GM12878 (cell line): ENCODE measurements at regions not wholly inside any gene's neighbourhood (a gene's known extent, or its start where the extent isn't known, plus 50 kb on each side); places are given as distances from the start of the nearest gene placed in this dataset.

ENCODE experiments used
- IKZF1 ChIP-seq: fragments of 450-650 bp; conservative IDR thresholded peaks from 2 replicates; pipeline ENCODE4 v1.6.1; 2017; ENCODE audit warnings: antibody characterized with exemption, mild to moderate bottlenecking
- LARP7 ChIP-seq: fragments of 450-650 bp; IDR thresholded peaks from 2 replicates; pipeline ENCODE4 v1.6.1; 2017; ENCODE audit warnings: mild to moderate bottlenecking
- MYC ChIP-seq: IDR thresholded peaks from 2 replicates; pipeline ENCODE4 v1.6.1; 2011; ENCODE audit warnings: mild to moderate bottlenecking, low read length, moderate library complexity, inconsistent platforms; ENCODE audit not compliant: insufficient read depth, insufficient replicate concordance, insufficient read length, severe bottlenecking
- POLR2AphosphoS2 ChIP-seq: IDR thresholded peaks from 2 replicates; pipeline ENCODE4 v1.6.1; 2011; ENCODE audit warnings: low read depth, mild to moderate bottlenecking, low read length, improper control_type of control experiment, moderate library complexity
- POU2F2 ChIP-seq: IDR thresholded peaks from 3 replicates; pipeline ENCODE4 v1.6.1; 2011; ENCODE audit warnings: low read depth, mild to moderate bottlenecking, low read length, borderline replicate concordance
- RFX5 ChIP-seq: IDR thresholded peaks from 2 replicates; pipeline ENCODE4 v1.6.1; 2011; ENCODE audit warnings: low read depth, low read length, improper control_type of control experiment
- SPI1 ChIP-seq: IDR thresholded peaks from 2 replicates; pipeline ENCODE4 v1.6.1; 2011; ENCODE audit warnings: low read depth, mild to moderate bottlenecking, low read length, moderate library complexity, borderline replicate concordance; ENCODE audit not compliant: insufficient read depth
- ZNF274 ChIP-seq: IDR thresholded peaks from one replicate; pipeline ENCODE4 v1.8.0; 2011; ENCODE audit not compliant: insufficient read length, insufficient read depth
- TF ChIP-seq, protein P1 (sequence below): fragments of 450-650 bp; IDR thresholded peaks from 2 replicates; pipeline ENCODE4 v1.6.1; 2017; ENCODE audit warnings: mild to moderate bottlenecking, moderate library complexity
- TF ChIP-seq, protein P2 (sequence below): IDR thresholded peaks from 2 replicates; pipeline ENCODE4 v1.6.1; 2011; ENCODE audit warnings: borderline replicate concordance, low read depth, mild to moderate bottlenecking, moderate library complexity, low read length; ENCODE audit not compliant: insufficient read depth, poor library complexity, severe bottlenecking
- TF ChIP-seq, protein P3 (sequence below): fragments of 450-650 bp; IDR thresholded peaks from 2 replicates; pipeline ENCODE4 v1.6.1; 2016; ENCODE audit warnings: mild to moderate bottlenecking, moderate library complexity, borderline replicate concordance
- TF ChIP-seq, protein P4 (sequence below): fragments of 450-650 bp; IDR thresholded peaks from 2 replicates; pipeline ENCODE4 v1.6.1; 2017; ENCODE audit warnings: antibody characterized with exemption, mild to moderate bottlenecking, moderate library complexity

DNA sequence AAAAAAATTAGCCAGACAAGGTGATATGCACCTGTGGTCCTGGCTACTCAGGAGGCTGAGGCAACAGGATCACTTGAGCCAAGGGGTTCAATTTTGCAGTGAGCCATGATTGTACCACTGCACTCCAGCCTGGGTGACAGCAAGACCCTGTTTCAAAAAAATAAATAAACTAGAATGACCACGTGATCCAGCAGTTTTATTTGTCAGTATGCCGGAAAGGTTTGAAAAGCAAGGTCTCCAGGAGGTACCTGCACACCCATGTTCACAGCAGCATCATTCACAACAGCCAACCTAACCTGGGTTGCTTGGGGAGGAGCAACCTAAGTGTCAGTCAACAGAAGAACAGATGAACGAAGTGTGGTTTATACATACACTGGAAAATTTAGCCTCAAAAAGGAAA, 78.7 kb upstream of the SEPTIN5 start (continued):
- TF ChIP-seq, protein P1, sequence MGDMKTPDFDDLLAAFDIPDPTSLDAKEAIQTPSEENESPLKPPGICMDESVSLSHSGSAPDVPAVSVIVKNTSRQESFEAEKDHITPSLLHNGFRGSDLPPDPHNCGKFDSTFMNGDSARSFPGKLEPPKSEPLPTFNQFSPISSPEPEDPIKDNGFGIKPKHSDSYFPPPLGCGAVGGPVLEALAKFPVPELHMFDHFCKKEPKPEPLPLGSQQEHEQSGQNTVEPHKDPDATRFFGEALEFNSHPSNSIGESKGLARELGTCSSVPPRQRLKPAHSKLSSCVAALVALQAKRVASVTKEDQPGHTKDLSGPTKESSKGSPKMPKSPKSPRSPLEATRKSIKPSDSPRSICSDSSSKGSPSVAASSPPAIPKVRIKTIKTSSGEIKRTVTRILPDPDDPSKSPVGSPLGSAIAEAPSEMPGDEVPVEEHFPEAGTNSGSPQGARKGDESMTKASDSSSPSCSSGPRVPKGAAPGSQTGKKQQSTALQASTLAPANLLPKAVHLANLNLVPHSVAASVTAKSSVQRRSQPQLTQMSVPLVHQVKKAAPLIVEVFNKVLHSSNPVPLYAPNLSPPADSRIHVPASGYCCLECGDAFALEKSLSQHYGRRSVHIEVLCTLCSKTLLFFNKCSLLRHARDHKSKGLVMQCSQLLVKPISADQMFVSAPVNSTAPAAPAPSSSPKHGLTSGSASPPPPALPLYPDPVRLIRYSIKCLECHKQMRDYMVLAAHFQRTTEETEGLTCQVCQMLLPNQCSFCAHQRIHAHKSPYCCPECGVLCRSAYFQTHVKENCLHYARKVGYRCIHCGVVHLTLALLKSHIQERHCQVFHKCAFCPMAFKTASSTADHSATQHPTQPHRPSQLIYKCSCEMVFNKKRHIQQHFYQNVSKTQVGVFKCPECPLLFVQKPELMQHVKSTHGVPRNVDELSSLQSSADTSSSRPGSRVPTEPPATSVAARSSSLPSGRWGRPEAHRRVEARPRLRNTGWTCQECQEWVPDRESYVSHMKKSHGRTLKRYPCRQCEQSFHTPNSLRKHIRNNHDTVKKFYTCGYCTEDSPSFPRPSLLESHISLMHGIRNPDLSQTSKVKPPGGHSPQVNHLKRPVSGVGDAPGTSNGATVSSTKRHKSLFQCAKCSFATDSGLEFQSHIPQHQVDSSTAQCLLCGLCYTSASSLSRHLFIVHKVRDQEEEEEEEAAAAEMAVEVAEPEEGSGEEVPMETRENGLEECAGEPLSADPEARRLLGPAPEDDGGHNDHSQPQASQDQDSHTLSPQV: no peak
- no peak for TF ChIP-seq POLR2AphosphoS2
- TF ChIP-seq POU2F2: no peak
- TF ChIP-seq, protein P2, sequence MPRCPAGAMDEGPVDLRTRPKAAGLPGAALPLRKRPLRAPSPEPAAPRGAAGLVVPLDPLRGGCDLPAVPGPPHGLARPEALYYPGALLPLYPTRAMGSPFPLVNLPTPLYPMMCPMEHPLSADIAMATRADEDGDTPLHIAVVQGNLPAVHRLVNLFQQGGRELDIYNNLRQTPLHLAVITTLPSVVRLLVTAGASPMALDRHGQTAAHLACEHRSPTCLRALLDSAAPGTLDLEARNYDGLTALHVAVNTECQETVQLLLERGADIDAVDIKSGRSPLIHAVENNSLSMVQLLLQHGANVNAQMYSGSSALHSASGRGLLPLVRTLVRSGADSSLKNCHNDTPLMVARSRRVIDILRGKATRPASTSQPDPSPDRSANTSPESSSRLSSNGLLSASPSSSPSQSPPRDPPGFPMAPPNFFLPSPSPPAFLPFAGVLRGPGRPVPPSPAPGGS: no peak
- TF ChIP-seq RFX5: no peak
- TF ChIP-seq IKZF1: no peak
- TF ChIP-seq, protein P3, sequence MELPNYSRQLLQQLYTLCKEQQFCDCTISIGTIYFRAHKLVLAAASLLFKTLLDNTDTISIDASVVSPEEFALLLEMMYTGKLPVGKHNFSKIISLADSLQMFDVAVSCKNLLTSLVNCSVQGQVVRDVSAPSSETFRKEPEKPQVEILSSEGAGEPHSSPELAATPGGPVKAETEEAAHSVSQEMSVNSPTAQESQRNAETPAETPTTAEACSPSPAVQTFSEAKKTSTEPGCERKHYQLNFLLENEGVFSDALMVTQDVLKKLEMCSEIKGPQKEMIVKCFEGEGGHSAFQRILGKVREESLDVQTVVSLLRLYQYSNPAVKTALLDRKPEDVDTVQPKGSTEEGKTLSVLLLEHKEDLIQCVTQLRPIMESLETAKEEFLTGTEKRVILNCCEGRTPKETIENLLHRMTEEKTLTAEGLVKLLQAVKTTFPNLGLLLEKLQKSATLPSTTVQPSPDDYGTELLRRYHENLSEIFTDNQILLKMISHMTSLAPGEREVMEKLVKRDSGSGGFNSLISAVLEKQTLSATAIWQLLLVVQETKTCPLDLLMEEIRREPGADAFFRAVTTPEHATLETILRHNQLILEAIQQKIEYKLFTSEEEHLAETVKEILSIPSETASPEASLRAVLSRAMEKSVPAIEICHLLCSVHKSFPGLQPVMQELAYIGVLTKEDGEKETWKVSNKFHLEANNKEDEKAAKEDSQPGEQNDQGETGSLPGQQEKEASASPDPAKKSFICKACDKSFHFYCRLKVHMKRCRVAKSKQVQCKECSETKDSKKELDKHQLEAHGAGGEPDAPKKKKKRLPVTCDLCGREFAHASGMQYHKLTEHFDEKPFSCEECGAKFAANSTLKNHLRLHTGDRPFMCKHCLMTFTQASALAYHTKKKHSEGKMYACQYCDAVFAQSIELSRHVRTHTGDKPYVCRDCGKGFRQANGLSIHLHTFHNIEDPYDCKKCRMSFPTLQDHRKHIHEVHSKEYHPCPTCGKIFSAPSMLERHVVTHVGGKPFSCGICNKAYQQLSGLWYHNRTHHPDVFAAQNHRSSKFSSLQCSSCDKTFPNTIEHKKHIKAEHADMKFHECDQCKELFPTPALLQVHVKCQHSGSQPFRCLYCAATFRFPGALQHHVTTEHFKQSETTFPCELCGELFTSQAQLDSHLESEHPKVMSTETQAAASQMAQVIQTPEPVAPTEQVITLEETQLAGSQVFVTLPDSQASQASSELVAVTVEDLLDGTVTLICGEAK: no peak
- no peak for TF ChIP-seq SPI1
- TF ChIP-seq, protein P4, sequence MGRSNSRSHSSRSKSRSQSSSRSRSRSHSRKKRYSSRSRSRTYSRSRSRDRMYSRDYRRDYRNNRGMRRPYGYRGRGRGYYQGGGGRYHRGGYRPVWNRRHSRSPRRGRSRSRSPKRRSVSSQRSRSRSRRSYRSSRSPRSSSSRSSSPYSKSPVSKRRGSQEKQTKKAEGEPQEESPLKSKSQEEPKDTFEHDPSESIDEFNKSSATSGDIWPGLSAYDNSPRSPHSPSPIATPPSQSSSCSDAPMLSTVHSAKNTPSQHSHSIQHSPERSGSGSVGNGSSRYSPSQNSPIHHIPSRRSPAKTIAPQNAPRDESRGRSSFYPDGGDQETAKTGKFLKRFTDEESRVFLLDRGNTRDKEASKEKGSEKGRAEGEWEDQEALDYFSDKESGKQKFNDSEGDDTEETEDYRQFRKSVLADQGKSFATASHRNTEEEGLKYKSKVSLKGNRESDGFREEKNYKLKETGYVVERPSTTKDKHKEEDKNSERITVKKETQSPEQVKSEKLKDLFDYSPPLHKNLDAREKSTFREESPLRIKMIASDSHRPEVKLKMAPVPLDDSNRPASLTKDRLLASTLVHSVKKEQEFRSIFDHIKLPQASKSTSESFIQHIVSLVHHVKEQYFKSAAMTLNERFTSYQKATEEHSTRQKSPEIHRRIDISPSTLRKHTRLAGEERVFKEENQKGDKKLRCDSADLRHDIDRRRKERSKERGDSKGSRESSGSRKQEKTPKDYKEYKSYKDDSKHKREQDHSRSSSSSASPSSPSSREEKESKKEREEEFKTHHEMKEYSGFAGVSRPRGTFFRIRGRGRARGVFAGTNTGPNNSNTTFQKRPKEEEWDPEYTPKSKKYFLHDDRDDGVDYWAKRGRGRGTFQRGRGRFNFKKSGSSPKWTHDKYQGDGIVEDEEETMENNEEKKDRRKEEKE: no peak
- TF ChIP-seq ZNF274: no peak
- TF ChIP-seq LARP7: no peak
- TF ChIP-seq MYC: no peak
